Suppressor macrophage treated with lipopolysaccharide for 4 hours (primary cell): ENCODE measurements at regions not wholly inside any gene's neighbourhood (a gene's known extent, or its start where the extent isn't known, plus 50 kb on each side); places are given as distances from the start of the nearest gene placed in this dataset.
"Not testable (repeated sequence)": the region's sequence is repeated elsewhere in the genome, so short reads cannot be mapped to it uniquely, and the experiment has no call there.

Experiments
- DNase-seq: peaks from one replicate; pipeline ENCODE4 v3.0.0-alpha.2; 2020

- no peak for DNase-seq
Observed at GRCh38 chr21:14321042-14321441, 61.9 kb downstream of the HSPA13 start.

DNA sequence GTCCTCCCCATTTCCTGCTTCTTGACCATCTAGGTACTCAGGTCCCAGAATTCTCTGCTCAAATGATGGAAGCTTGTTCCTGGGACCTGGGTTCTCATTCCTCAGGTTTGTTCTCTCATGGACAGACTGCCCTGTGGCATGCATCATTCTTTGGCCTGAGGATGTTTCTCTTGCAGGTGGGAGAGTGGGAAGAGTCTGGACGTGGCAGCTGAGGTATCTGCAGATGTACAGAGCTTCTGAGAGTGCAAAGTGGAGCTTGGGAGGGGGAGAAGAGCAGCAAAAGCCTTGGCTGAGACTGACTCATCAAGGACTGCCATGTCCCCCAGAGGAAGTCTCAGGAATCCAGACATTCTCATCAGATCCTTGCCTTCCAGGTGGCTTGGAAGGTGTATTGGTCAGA is 63.1 kb downstream of the HSPA13 start:
- DNase-seq: no peak

DNA sequence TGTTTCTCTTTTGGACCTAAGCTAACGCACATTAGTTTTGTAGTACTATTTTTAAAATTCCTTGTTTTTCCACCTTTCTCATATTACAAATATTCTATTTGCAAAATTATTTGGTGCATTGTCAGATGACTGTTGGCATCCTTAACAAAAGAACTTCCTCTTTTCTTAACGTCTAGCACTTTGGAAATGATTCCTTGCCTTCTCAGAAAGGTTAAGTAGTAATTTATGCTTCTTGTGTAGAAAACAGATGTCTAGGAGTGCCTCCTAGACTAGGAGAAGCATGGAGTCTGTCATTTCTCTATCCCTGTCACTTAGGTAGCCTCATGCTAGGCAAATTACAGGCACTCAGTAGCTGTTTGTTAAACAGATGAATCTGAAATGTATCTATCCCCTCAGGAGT is 64.4 kb downstream of the HSPA13 start:
- peak; percentile 13 for DNase-seq

GRCh38 chr21:14317507-14317906 is 65.4 kb downstream of the HSPA13 start:
- no peak for DNase-seq

DNA sequence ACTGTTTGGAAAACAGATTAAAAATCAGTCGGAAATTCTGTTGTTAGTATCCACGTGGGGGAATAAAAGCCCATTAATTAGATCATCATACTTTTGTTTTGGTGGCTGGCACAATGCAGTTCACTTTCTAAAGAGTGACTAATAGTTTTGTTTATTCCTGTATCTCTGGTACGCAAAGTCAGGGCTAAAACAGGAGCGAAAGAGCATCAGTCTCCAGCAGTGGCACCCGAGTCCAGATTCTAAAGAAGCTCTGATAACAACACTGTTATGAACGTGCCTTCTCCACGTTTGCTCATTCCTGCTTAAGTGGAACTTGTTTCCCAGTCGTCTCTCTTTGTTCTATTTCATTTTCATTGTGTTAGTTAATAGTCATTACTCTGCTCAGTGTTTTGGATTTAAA is 69.6 kb downstream of the HSPA13 start:
- no peak for DNase-seq

DNA sequence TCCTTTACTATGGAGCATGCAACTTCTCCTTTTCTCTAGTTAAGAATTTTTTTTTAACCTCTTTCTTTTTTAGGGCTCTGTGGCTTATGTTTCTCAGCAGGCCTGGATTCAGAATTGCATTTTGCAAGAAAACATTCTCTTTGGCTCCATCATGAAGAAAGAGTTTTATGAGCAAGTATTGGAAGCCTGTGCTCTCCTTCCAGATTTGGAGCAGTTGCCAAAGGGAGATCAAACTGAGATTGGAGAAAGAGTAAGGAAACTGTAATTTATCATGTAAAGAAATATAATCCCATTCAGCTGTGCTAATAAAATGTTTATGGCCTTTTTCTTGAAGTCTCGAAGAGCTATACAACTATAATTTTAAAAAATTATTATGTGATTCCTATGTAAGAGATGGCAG is 70.1 kb downstream of the HSPA13 start:
- no peak for DNase-seq

DNA sequence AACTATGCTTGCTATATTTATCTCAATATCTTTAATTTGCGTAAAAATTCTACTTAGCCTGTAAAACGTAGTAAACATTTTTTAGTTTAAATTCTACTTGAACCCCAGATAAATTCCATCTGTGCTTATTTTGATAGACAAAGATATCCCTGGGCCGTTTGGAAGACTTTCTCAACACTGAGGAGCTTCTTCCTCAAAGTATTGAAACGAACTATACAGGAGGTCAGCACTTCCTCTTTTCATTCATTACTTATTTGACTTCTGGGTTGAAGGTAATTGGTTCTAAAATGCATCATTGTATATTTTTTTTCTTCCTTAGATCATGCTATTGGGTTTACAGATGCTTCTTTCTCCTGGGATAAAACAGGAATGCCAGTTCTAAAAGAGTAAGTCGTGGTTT is 74.7 kb downstream of the HSPA13 start:
- peak; percentile 46 for DNase-seq

- peak; percentile 20 for DNase-seq
Observed at GRCh38 chr21:14306126-14306907, 76.6 kb downstream of the HSPA13 start.

DNA sequence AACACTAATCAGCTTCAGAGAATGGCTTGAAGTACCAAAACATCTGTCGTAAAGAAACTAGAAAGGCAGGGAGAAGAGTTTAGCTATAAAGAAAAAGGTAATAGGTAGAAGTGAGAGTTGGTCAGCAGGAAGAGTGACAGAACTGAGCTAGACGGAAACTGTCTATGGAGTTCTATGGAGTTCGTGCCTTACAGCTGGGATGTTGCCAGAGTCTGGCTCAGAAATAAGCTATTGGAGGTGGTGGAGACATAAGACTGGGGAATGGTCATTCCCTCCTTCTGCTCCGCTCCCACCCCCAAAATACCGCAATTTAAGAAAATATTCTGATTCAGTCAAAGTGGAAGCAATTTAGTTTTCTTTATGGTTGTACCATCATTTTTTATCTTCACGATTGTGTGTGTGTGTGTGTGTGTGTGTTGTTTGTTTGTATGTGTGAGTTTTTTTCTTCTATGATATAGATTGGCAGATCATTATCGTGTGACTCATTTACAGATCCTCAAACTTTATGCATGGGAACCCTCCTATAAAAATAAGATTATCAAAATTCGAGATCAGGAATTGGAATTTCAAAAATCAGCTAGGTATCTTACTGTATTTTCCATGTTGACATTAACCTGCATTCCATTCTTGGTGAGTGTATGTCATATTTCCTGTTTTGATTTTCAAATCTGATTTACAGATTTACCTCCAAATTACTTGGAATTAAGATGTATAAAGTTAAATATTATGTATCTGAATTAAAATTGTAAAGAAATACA is 79.0 kb downstream of the HSPA13 start:
- DNase-seq: no peak

DNA sequence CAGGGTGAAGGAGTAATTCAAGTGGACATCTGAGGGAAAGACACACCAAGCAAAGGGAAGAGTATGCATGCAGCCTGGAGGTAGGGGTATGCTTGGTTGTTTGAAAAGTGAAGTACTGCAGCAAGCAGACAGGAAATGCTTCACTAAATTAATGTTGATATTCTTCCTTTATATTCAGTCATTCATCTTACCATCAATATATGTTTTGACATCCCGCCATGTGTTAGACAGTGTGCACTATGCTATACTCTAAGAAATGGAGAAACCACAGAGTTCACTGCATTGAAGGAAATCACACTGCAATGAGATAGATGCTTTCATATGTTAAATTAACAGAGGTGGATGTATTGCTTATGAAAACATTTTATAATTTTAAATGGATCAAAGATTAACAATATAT is 82.9 kb downstream of the HSPA13 start:
- no peak for DNase-seq

DNA sequence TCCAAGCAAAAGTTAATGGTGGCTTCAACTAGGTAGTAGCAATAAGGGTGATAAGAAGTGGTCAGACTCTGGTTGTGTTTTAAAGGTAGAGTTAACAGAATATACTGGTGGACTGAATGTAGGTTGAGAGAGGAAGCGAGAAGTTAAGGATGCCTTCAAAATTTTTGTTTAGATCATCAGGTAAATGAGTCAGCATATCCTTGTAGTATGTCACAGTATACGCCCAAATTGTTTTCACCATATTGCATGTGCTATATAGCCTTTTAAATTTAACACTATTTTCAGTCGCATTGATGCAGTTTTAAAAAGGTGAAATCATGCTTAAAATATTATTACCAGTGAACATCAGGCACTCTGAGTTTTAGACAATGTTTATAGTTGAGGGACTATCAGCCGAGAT is 74.6 kb downstream of the RBM11 start:
- no peak for DNase-seq

- DNase-seq: no peak
Observed at GRCh38 chr21:14288922-14289321, 73.0 kb downstream of the RBM11 start.

DNA sequence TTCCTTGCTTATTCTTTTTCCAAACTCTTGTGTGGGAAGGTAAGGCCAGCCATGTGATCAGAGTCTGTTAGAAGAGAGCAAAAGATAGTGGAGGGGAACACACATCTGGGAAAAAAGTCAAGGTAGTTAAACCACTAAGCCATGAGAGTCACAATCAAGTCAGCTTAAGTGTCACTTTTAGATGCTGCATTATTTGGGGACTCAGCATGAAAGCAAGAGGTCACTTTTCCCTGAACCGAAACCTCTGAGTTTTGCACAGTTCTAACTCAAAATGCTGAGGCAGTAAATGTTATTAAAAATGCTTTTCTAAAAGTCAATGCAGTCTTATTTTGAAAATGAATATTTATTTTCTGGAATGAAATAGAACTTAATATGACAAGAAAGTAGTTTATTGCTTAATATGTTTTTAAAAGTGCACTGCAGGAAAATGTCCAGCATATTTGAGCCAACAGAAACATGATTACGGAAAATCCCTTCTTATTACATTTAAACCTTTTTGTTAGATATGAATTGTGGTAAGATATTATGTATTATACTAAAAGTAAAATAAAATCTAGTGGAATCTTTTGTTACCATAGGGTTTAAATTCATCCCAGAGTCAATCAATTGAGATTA is 69.3 kb downstream of the RBM11 start:
- no peak for DNase-seq

GRCh38 chr21:14284481-14284880 is 68.5 kb downstream of the RBM11 start:
- DNase-seq: no peak

- DNase-seq: not testable (repeated sequence)
Observed at GRCh38 chr21:14281188-14281900, 65.4 kb downstream of the RBM11 start.
